ENCODE measurements at regions not wholly inside any gene's neighbourhood (a gene's known extent, or its start where the extent isn't known, plus 50 kb on each side); places are given as distances from the start of the nearest gene placed in this dataset.

GRCh38 chr13:109426690-109426990 is 359.7 kb downstream of the IRS2 start:
- TF ChIP-seq CTCF (IDR thresholded peaks at IDR 0.05; ENCODE audit: low read depth, low read length) = no peak
- Histone ChIP-seq H3K9me3 (ENCODE audit: severe bottlenecking) (no peaks in the 10 kb centered on the region), H3K27me3 (ENCODE audit: insufficient read depth, low read depth, severe bottlenecking) (no peaks in the 10 kb centered on the region), H3K36me3 (no peaks in the 10 kb centered on the region), H3K27ac (no peak overlapping the region), H3K4me3 (ENCODE audit: low read depth, low read length) (no peak overlapping the region)
- DNase-seq = no peak

GRCh38 chr13:109425821-109426689 is 360.3 kb downstream of the IRS2 start:
- no peak for DNase-seq
- no peaks in the 10 kb centered on the region for H3K9me3 ChIP-seq (ENCODE audit: severe bottlenecking)
- no peak overlapping the region for H3K27ac ChIP-seq
- TF ChIP-seq CTCF (IDR thresholded peaks at IDR 0.05; ENCODE audit: low read depth, low read length) = no peak
- no peaks in the 10 kb centered on the region for H3K36me3 ChIP-seq
- no peaks in the 10 kb centered on the region for H3K27me3 ChIP-seq (ENCODE audit: insufficient read depth, low read depth, severe bottlenecking)
- H3K4me3 ChIP-seq (ENCODE audit: low read depth, low read length) = no peak overlapping the region

GRCh38 chr13:109422161-109422560 is 364.2 kb downstream of the IRS2 start:
- no peak overlapping the region for H3K27ac ChIP-seq
- H3K4me3 ChIP-seq (ENCODE audit: low read depth, low read length) = no peak overlapping the region
- H3K36me3 ChIP-seq = no peaks in the 10 kb centered on the region
- TF ChIP-seq CTCF (IDR thresholded peaks at IDR 0.05; ENCODE audit: low read depth, low read length) = no peak
- H3K9me3 ChIP-seq (ENCODE audit: severe bottlenecking) = no peaks in the 10 kb centered on the region
- DNase-seq = no peak
- no peaks in the 10 kb centered on the region for H3K27me3 ChIP-seq (ENCODE audit: insufficient read depth, low read depth, severe bottlenecking)

- no peaks in the 10 kb centered on the region for H3K9me3 ChIP-seq (ENCODE audit: severe bottlenecking)
- DNase-seq = no peak
- H3K36me3 ChIP-seq = no peaks in the 10 kb centered on the region
Observed at GRCh38 chr13:109419896-109420295, 366.5 kb downstream of the IRS2 start.

GRCh38 chr13:109418111-109418510 is 368.3 kb downstream of the IRS2 start:
- TF ChIP-seq CTCF (IDR thresholded peaks at IDR 0.05; ENCODE audit: low read depth, low read length) = no peak
- Histone ChIP-seq H3K27ac (no peak overlapping the region), H3K9me3 (ENCODE audit: severe bottlenecking) (no peaks in the 10 kb centered on the region), H3K27me3 (ENCODE audit: insufficient read depth, low read depth, severe bottlenecking) (no peaks in the 10 kb centered on the region), H3K36me3 (no peaks in the 10 kb centered on the region), H3K4me3 (ENCODE audit: low read depth, low read length) (no peak overlapping the region)
- DNase-seq = no peak

More at GRCh38 chr13:109419896-109420295, 366.5 kb downstream of the IRS2 start:
- Histone ChIP-seq H3K27ac (no peak overlapping the region), H3K4me3 (ENCODE audit: low read depth, low read length) (no peak overlapping the region), H3K27me3 (ENCODE audit: insufficient read depth, low read depth, severe bottlenecking) (no peaks in the 10 kb centered on the region)
- TF ChIP-seq CTCF (IDR thresholded peaks at IDR 0.05; ENCODE audit: low read depth, low read length) = no peak

GRCh38 chr13:109416001-109416400 is 370.4 kb downstream of the IRS2 start:
- Histone ChIP-seq H3K4me3 (ENCODE audit: low read depth, low read length) (no peak overlapping the region), H3K36me3 (no peaks in the 10 kb centered on the region), H3K27me3 (ENCODE audit: insufficient read depth, low read depth, severe bottlenecking) (no peaks in the 10 kb centered on the region), H3K9me3 (ENCODE audit: severe bottlenecking) (no peaks in the 10 kb centered on the region), H3K27ac (no peak overlapping the region)
- no peak for TF ChIP-seq CTCF (IDR thresholded peaks at IDR 0.05; ENCODE audit: low read depth, low read length)
- DNase-seq = no peak
